Tibial nerve (tissue), 4 donors: ENCODE measurements at regions not wholly inside any gene's neighbourhood (a gene's known extent, or its start where the extent isn't known, plus 50 kb on each side); places are given as distances from the start of the nearest gene placed in this dataset.

Source experiments
- DNase-seq, 2 donors: peaks; one replicate each; pipeline ENCODE4 v3.0.0-alpha.2; 2019; ENCODE audit warnings: low spot score in 2 of 2
- H3K27ac ChIP-seq, 4 donors: fragments of 200-600 bp; sonication (generic) in 3 of 4; one replicate each; pipeline ENCODE4 v1.5.1; 2017 to 2019; ENCODE audit warnings: mild to moderate bottlenecking in 1 of 4
- H3K27me3 ChIP-seq, 2 donors: fragments of 200-600 bp; sonication (generic) in 1 of 2; one replicate each; pipeline versions ENCODE4 v1.5.1 to v1.6.0; 2017 to 2019
- H3K36me3 ChIP-seq, 3 donors: fragments of 200-600 bp; sonication (generic); one replicate each; pipeline ENCODE4 v1.5.1; 2018 to 2019
- H3K4me1 ChIP-seq, 4 donors: fragments of 200-600 bp; sonication (generic) in 3 of 4; one replicate each; pipeline ENCODE4 v1.5.1; 2017 to 2019
- H3K4me3 ChIP-seq, 4 donors: fragments of 200-600 bp; sonication (generic) in 3 of 4; one replicate each; pipeline ENCODE4 v1.5.1; 2017 to 2019; ENCODE audit warnings: mild to moderate bottlenecking in 1 of 4, moderate library complexity in 1 of 4
- H3K9me3 ChIP-seq, 4 donors: fragments of 200-600 bp; sonication (generic) in 3 of 4; one replicate each; pipeline ENCODE4 v1.5.1; 2017 to 2019
- EP300 ChIP-seq, 2 donors: sonication (generic); formaldehyde crosslinking; IDR thresholded peaks; one replicate each; pipeline ENCODE4 v1.6.1; 2017; ENCODE audit warnings: antibody characterized with exemption in 2 of 2, mild to moderate bottlenecking in 1 of 2
- POLR2A ChIP-seq, 2 donors: fragments of 450-650 bp; IDR thresholded peaks; one replicate each; pipeline ENCODE4 v1.6.1; 2017; ENCODE audit warnings: antibody characterized with exemption in 2 of 2, mild to moderate bottlenecking in 2 of 2, moderate library complexity in 2 of 2
- WGBS, 2 donors: methylation state at CpG; one replicate each; pipeline ENCODE4 v1.1.5; 2018; 5-methylcytosine and 5-hydroxymethylcytosine counted together
- TF ChIP-seq, protein P1 (sequence below), 5 experiments: fragments of 200-600 bp in 3 of 5; fragments of 450-650 bp in 2 of 5; sonication (generic) in 3 of 5; IDR thresholded peaks; one replicate each; pipeline ENCODE4 v1.5.1; 2016 to 2019; ENCODE audit warnings: antibody characterized with exemption in 5 of 5, mild to moderate bottlenecking in 3 of 5, moderate library complexity in 2 of 5

DNA sequence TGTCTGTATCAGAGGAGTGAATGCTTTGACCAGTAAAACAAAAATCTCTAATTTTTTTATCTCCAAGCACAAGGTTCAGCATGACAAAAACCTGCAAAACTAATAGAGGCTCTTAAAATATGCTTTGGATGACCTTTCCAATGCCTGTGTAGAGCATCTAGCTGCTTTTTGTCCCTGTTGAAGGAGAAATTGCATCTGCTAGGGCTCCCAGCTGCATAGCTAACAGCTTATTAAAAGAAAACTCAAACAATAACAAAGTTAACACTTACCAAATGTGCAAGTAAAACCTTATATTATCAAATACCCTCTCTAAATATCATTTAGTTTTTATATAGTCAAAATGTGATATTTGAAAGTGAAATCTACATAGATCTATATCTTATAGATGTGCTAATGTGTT is 378.6 kb downstream of the CD109 start:
- H3K27me3 ChIP-seq, result no peaks in the 10 kb centered on the region
- DNase-seq, result no peak
- TF ChIP-seq, protein P1, sequence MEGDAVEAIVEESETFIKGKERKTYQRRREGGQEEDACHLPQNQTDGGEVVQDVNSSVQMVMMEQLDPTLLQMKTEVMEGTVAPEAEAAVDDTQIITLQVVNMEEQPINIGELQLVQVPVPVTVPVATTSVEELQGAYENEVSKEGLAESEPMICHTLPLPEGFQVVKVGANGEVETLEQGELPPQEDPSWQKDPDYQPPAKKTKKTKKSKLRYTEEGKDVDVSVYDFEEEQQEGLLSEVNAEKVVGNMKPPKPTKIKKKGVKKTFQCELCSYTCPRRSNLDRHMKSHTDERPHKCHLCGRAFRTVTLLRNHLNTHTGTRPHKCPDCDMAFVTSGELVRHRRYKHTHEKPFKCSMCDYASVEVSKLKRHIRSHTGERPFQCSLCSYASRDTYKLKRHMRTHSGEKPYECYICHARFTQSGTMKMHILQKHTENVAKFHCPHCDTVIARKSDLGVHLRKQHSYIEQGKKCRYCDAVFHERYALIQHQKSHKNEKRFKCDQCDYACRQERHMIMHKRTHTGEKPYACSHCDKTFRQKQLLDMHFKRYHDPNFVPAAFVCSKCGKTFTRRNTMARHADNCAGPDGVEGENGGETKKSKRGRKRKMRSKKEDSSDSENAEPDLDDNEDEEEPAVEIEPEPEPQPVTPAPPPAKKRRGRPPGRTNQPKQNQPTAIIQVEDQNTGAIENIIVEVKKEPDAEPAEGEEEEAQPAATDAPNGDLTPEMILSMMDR (IDR thresholded peaks at IDR 0.05), result no peak
- TF ChIP-seq EP300 (IDR thresholded peaks at IDR 0.05) (no peak), POLR2A (IDR thresholded peaks at IDR 0.05) (no peak)
- H3K4me3 ChIP-seq, result no peak overlapping the region
- H3K4me1 ChIP-seq, result peaks cover 0 to 9% (median 0%) of the 10 kb centered on the region in 4 donors
- H3K27ac ChIP-seq, result no peak overlapping the region
- H3K9me3 ChIP-seq, result no peaks in the 10 kb centered on the region
- no peaks in the 10 kb centered on the region for H3K36me3 ChIP-seq

DNA sequence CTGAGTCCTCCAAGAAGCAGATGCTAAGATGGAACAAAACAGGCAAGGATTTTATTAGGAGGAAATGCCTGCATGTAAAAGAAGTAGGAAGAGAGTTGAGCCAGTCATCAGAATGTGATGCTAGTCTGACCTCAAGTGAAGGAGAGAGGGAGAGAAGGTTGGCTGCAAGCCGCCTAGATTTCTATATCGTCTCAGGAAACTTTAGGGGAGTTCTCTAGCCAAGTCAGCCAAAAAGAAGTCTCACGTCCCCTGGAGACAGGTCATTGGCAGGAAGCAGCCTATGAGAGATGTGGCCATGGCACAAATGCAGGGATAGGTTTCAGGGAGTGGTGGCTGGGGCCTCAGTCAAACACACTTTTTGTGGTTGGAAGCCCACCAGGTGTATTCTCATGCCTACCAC is 378.0 kb downstream of the CD109 start:
- Histone ChIP-seq H3K27ac (no peak overlapping the region), H3K36me3 (no peaks in the 10 kb centered on the region), H3K4me3 (no peak overlapping the region), H3K9me3 (no peaks in the 10 kb centered on the region), H3K4me1 (peaks cover 0 to 9% (median 0%) of the 10 kb centered on the region in 4 donors), H3K27me3 (no peaks in the 10 kb centered on the region)
- no peak for TF ChIP-seq EP300 (IDR thresholded peaks at IDR 0.05)
- TF ChIP-seq, protein P1 (IDR thresholded peaks at IDR 0.05), result no peak
- TF ChIP-seq POLR2A (IDR thresholded peaks at IDR 0.05), result no peak
- no peak for DNase-seq
- 38 to 60% methylated on average over 3 of the region's 3 CpGs for WGBS, 2 donors

DNA sequence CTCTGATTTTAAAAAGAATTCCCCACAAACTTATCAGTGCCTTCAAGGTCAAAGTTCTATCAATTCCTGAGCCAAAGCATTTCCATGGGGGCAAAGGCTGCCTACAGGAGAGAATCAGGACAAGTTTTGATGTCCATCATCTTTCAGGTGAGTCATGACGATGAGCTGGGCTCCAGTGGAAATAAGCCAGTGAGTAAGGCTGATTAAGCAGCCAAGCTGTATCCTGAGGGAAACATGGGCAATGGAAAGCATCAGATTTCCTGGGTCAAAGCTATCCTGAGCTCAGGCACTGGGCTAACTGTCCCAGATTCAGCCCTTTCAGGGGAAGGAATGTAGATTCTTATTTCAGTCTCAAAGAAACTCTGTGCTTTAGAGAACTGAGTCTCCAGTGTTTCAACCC is 377.4 kb downstream of the CD109 start:
- Histone ChIP-seq H3K4me3 (no peak overlapping the region), H3K36me3 (no peaks in the 10 kb centered on the region), H3K9me3 (no peaks in the 10 kb centered on the region), H3K27ac (no peak overlapping the region), H3K4me1 (peaks cover 0 to 9% (median 0%) of the 10 kb centered on the region in 4 donors), H3K27me3 (no peaks in the 10 kb centered on the region)
- WGBS, 2 donors, result 73 to 93% methylated on average over 1 of the region's 1 CpG
- TF ChIP-seq POLR2A (IDR thresholded peaks at IDR 0.05) (no peak), EP300 (IDR thresholded peaks at IDR 0.05) (no peak)
- TF ChIP-seq, protein P1 (IDR thresholded peaks at IDR 0.05), result no peak
- no peak for DNase-seq

DNA sequence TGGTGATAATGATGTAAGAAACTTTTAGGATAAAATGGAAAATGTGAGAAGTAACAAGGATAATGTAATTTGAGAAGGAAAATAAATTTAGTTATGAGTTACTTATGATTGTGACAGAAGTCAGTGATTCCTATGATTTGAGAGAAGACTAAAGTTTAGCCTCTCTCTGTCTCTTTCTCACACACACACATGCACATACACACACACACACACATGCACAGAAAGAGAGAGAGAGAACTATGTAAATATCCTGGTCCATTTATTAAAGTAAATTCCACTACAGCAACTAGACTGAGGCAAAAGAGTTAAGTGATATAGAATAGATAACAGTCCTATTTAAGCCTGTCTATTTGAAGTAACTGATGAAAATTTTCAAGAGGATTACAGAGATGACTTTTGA is 375.2 kb downstream of the CD109 start:
- H3K9me3 ChIP-seq, result no peaks in the 10 kb centered on the region
- no peaks in the 10 kb centered on the region for H3K36me3 ChIP-seq
- H3K27me3 ChIP-seq, result no peaks in the 10 kb centered on the region
- H3K4me1 ChIP-seq, result peaks cover 0 to 9% (median 0%) of the 10 kb centered on the region in 4 donors
- H3K27ac ChIP-seq, result no peak overlapping the region
- H3K4me3 ChIP-seq, result no peak overlapping the region
- DNase-seq, result no peak
- no peak for TF ChIP-seq POLR2A (IDR thresholded peaks at IDR 0.05)
- no peak for TF ChIP-seq EP300 (IDR thresholded peaks at IDR 0.05)
- TF ChIP-seq, protein P1 (IDR thresholded peaks at IDR 0.05), result no peak

DNA sequence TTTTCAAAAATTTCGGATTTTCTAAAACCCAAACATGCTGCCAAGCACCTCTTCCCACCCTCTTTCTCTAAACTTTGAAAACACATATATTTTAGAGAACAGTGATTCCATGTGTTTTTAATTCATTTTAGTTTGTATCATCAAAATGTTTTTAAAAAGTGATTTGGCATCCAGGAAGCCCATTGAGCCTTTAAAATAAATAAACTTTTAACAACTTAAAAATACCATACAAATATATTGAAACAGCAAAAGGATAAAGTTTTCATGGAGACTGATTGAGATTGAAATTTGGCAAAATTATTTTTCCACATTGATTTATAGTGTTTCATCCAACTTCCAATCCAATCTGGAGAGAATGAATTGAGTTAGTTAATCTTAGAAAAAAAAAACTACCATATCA is 374.7 kb downstream of the CD109 start:
- H3K4me1 ChIP-seq, result peaks cover 0 to 7% (median 0%) of the 10 kb centered on the region in 4 donors
- H3K27ac ChIP-seq, result no peak overlapping the region
- H3K36me3 ChIP-seq, result no peaks in the 10 kb centered on the region
- no peak for DNase-seq
- no peaks in the 10 kb centered on the region for H3K9me3 ChIP-seq
- no peak overlapping the region for H3K4me3 ChIP-seq
- H3K27me3 ChIP-seq, result no peaks in the 10 kb centered on the region
- 51 to 57% methylated on average over 1 of the region's 1 CpG for WGBS, 2 donors
- TF ChIP-seq, protein P1 (IDR thresholded peaks at IDR 0.05), result no peak
